Stimulated activated CD8-positive, alpha-beta memory T cell treated with anti-CD3 and anti-CD28 coated beads, Interleukin-7, amount 100 ng/mL, for 4 hours (primary cell): ENCODE measurements at regions not wholly inside any gene's neighbourhood (a gene's known extent, or its start where the extent isn't known, plus 50 kb on each side); places are given as distances from the start of the nearest gene placed in this dataset.

ENCODE experiments used
- DNase-seq, 2 donors: peaks; one replicate each; pipeline ENCODE4 v3.0.0-alpha.2; 2020; ENCODE audit warnings: low read depth in 2 of 2

DNA sequence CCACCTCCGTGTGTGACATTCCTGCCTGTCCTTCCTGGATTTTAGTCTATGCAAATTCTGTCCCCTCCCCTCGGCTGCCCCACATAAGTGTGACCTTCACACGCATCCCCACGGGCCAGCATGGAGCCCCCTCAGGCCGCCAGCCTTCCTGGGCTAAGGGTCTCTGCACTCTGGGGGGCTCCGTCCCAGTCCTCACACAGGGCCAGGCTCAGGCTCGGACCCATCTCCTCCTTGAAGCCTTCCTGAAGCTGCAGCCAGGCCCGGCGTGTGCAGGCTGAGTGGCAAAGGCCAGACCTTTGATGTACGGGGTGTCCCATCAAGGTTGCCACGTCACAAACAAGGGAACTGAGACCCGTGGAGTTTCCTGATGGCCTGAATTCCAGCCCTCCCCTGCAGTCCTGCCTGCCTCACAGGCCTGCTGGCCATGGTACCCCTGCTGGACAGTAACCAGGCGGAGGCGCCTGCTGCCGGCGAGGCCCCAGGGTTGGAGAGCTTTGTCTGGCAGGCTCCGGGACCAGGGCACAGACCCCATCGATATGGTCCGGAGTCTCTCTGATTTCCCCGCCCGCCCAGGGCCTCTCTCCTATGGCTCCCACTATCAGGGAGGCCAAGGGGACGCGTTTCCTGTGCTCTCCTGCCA lies 791.7 kb downstream of the BRD1 start:
- no peak for DNase-seq

DNA sequence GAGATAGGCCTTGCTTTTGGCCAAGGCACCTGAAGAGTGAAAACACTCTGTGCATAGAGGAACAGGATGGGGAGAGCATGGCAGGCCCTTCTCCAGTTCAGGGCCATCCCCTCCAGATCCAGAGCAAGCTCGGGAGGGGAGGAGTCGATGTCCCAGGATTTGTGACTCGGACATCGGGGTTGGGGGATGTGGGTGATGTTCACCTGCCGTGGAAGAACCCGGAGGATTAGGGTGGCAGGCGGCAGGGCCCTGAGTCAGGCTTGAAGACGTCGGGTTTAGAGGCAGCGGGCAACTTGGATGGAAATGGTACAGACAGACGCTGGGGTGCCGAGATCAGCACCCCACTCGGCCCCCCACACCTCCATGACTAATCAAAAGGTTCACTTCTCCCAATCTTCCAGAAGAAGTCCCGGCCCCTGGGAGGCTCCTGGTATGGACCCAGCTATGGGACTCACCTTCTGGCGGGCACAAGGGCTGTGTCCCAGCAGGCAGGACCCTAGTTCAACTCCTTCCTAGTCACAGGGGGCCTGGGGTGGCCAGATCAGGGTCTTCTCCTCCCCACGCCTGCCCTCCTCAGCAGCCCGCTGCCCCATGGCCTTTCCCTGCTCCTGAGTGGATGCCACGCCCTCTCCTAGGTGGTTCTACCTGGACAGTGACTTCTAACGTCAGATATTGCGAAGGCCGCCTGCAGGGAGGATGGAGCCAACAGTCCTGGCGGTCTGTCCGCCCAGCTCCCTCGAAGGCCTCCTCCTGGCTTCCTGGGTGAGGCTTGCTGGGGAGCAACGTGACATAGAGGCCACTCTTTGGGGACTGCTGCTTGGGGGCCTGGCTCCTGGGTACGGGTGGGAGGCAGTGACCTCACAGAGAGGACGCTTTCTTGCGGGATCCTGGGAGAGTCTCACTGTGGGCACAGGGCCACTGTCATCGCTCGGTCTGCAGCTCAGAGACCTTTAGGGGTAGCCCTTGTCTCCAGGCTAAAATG lies 792.5 kb downstream of the BRD1 start:
- no peak for DNase-seq

- DNase-seq, result no peak
Observed at GRCh38 chr22:49033616-49034015, 794.1 kb downstream of the BRD1 start.

GRCh38 chr22:49032821-49033220 lies 794.9 kb downstream of the BRD1 start:
- DNase-seq, result no peak

DNA sequence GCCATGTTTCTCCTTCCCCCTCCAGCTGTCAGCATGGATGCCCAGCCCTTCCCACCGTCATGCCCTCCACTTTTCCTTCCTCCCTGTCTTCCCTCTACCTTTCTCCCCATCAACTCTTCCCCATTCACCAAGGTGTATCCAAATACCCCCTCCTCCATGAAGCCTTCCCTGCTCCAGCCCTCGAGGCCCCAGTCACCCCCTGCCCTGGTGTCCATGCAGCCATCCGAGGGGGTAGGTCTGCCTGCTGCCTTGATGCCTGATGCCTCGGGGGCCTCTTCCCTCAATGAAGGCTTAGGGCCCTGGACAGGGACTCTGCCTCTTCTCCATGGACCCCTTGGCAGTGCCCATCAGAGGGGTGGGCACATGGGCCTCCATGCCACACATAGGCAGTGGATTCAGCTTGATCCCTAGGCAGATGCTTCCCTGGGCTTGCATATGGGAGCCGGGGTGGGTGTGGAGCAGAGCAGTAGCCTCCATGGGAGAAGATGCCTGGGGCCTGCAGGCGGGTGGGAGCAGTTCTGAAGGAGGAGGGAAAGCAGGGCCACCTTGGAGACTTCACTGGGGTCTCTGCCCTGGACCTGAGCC lies 795.8 kb downstream of the BRD1 start:
- no peak for DNase-seq

- no peak for DNase-seq
Observed at GRCh38 chr22:49028111-49028510, 799.6 kb downstream of the BRD1 start.

- DNase-seq, result no peak
Observed at GRCh38 chr22:49027368-49027670, 800.4 kb downstream of the BRD1 start.

- no peak for DNase-seq
Observed at GRCh38 chr22:49026494-49027367, 800.9 kb downstream of the BRD1 start.

DNA sequence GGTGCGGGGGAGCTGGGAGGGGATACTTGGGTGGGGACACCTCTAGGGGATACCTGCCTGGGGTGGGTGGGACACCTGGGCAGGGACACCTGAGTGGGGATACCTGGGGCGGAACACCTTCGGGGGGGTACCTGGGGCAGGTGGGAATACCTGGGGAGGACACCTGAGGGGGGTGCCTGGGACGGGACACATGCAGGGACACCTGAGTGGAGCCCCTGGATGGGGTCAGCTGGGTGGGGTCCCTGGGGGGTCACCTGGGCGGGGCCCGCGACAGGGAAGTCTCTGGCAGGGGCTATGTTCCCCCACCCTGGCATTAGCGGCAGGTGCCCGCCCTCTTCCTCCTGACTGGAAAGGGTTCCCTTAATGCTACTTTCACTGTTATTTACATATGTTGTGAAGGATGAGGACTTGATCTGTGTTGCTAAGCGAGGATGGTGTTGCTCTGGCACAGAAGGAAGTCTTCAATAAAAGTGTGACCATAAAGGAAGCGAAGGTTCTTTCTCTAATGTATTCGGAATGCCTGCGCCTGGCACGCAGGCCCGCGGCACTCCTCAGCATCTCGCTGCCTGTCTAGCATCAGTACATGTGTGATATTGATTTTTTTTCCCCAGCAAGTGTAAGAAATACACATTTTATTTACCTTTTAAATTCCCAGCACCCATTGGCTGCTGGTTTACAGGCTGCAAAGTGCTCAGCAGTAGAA lies 801.7 kb downstream of the BRD1 start:
- no peak for DNase-seq

GRCh38 chr22:49024775-49025440 lies 802.8 kb downstream of the BRD1 start:
- no peak for DNase-seq

DNA sequence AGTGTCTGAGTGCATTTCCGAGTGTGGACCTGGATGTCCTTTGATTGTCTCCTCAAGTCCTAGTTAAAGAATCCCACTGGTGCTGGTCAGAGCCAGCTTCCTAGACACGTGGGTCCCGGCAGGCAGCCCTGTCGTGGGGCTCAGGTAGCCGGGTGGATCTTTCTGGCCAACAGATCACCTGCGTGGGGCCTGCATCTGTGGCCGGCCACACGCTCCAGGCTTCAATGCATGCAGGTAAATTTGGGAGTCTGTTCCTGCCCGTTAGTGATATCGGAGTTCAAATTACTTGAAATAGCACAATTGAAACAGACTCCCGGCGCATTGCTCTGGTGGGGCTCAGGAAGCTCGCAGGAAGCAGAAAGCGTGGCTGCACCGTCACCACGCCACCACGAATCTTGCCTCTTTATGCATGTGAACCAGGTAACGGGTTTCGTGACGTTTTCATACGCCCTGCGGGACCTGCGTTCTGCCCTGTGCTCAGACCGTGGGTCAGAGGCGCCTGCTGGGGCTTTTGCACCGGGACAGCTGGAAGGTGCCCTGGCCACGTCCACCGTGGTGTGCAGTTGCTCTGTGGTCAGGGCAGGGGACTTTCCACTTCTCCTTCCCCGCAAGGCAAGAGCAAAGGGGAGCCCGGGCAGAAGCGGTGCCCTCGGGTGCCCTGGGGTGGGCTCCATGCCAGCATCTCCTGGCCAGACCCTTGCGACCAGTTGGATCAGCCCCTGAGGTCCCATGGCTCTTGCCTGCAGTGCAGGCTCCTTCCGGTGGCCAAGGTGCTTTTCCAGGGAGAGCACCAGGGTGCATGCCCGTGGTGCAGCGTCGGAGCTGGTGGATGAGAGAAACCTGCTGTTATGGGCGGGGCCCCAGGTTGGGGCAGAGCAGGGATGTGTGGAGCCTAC lies 803.5 kb downstream of the BRD1 start:
- no peak for DNase-seq

- no peak for DNase-seq
Observed at GRCh38 chr22:49023161-49023878, 804.4 kb downstream of the BRD1 start.

GRCh38 chr22:49022816-49023160 lies 804.9 kb downstream of the BRD1 start:
- DNase-seq, result no peak

DNA sequence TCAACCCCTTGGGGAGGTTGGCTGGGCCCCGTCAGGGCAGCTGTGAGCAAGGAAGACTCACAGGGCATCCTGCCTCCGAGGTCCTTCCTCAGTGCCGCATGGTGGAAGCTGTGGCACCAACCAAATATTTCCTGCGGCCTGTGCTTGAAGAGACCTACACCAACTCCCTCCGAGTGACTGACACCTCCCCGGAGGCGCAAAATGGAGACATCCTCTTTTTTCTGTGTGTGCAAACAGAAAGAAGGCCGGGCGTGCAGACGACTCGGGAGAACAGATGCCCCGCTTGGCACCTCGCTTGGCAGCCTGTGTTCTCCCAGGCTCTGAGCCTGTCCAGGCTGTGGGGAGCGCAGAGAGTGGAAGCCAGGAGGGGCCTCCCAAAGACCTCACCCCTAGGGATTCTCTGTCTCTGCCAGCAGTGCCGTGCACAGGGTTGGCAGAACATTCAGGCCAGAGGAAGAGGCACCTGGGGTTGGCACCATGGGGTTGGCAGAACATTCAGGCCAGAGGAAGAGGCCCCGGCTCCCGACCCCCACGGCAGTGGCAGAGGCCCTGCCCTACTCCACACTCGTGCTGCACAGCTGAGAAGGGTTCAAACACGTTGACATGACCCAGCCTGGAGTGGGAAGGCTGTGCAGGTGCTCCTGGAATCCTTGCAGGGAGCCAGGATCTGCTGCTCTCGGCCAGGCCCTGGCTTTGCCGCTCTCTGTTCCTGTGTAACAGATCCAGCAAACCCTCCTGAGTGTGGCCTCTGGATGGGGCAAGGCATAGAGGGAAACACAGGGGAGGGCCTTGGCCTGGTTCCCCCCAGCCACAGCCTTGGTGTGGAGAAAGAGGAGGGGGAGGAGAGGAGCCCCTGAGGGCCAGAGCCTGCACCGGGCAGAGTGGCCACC lies 805.5 kb downstream of the BRD1 start:
- DNase-seq, result no peak

DNA sequence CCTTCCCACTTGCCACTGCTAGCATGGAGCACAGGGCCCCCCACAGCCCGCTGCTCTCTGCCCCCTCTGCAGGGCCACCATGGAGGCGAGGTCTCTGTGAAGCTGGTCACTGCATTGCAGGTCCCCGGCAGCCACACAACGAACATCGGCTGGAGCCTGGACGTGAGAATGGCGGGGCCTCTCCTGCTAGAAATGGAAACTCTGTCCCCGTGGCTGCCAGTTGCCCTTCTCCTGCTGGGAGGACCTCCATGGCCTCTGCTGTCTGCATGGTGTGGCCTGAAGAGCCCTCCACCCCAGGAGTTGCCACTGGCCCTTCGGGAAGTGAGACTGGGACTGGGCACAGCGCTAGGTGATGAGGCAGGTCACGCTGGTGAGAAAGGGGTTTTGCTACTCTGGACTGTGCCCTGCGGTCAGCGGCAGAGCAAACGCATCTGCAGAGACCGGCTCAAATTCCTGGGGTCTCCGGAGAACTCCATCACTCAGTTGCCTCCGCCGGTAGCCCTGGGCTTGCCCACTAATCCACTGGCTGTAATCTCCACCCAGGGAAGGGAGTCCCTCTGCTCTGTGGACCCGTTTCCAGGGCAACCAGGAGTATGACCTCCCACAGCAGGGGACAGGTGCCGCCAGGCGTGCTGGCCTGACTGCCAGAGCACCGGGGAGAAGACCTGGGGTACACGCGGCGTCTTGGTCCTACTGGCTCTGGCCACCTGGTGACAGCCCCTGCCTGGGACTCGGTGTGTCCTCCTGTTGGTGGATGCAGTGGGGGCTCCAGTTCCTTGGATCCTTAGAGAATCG lies 806.3 kb downstream of the BRD1 start:
- DNase-seq, result no peak

DNA sequence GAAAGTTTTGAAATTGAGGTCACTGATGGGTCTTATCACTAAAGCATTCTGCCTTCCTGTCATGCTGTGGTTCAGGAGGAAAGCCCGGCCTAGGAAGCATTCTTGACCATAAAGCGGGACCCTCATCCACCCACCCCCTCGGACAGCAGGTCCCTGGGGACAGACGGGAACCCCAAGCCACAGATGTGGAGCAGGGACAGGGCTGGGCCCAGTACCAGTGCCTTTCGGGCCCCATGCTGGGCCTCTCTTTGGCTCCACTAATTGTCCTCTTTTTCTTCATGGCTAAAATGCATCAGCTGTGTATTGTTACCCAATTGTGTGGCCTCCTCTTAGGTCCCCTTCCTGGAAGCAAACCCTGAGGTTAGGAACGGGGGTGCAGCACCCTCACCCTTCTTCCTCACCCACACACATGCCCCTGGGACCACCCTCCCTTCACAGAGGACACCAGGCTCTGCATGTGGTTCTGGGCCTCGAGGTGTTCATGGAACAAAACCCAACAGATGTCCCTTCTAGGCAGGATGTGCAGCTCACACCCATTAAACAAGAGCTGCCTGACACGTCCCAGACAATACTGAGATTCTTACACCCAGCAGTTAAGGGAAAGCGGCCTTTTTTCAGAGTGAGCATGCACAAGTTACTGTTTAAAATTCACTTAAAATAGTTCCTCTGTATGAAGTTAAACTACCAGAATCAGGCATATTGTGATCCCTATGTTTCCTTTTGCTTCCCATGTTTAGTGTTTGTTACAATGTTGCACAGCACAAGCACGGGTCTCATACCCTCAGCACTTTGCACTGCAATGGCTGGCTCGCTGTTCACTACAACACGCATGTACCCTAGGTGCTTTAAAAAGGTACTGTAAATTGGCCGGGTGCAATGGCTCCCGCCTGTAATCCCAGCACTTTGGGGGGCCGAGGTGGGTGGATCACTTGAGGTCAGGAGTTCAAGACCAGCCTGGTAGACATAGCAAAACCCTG lies 807.6 kb downstream of the BRD1 start:
- DNase-seq, result no peak
